Neural crest cell (in vitro differentiated cells): ENCODE measurements at regions not wholly inside any gene's neighbourhood (a gene's known extent, or its start where the extent isn't known, plus 50 kb on each side); places are given as distances from the start of the nearest gene placed in this dataset.

Source experiments
- DNase-seq: peaks from one replicate; pipeline ENCODE4 v3.0.0; 2021; ENCODE audit warnings: low read depth, mixed read lengths, low spot score
- H3K27ac Mint-ChIP-seq: one replicate; pipeline ENCODE4 v1.8.0; 2021; ENCODE audit warnings: mild to moderate bottlenecking, mixed read lengths; ENCODE audit not compliant: unreplicated experiment
- H3K27me3 Mint-ChIP-seq: 2 replicates; pipeline ENCODE4 v1.8.0; 2021; ENCODE audit warnings: low read depth, mild to moderate bottlenecking, mixed read lengths
- H3K36me3 Mint-ChIP-seq: 2 replicates; pipeline ENCODE4 v1.8.0; 2021; ENCODE audit warnings: low read depth, mild to moderate bottlenecking, mixed read lengths
- H3K4me1 Mint-ChIP-seq: 2 replicates; pipeline ENCODE4 v1.8.0; 2021; ENCODE audit warnings: mixed read lengths
- H3K4me3 Mint-ChIP-seq: one replicate; pipeline ENCODE4 v1.8.0; 2021; ENCODE audit warnings: mild to moderate bottlenecking, mixed read lengths
- H3K9me3 Mint-ChIP-seq: 2 replicates; pipeline ENCODE4 v1.8.0; 2021; ENCODE audit warnings: mixed read lengths
- TF ChIP-seq, protein P1 (sequence below): fragments of 200-600 bp; sonication (generic); conservative IDR thresholded peaks from 2 replicates; pipeline ENCODE4 v1.5.0; 2021; ENCODE audit warnings: antibody characterized with exemption, mild to moderate bottlenecking

DNA sequence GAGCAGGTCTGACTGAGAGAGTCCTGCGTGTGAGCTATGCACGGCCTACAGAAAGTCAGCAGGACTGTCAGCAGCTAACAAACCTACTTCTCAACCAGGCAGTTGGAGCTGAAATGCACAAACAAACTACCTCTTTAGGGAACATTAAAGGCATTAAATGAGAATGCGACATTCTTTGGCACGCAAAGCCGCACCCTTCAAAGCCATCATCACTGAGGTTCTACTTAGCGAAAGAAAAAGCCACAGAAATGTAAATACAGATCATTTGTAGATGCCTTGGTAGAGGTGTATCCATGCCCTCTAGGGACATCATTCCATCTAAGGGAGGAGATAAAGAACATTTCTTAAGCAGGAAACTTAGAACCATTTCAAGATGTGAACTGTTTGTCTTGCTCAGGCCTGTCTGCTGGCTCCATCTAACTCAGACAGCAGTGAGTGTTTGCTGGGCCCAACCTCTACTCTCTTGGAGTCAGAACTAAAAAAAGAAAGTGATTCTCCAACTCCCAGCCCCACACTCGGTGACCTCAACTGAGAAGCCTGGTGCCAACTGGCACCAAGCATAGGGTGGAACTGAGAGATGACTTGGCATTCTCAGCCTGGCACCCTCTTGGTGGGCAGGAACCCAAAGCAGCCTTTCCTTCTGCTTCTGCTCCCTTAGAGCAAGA is 63.5 kb upstream of the MBIP start:
- TF ChIP-seq, protein P1, sequence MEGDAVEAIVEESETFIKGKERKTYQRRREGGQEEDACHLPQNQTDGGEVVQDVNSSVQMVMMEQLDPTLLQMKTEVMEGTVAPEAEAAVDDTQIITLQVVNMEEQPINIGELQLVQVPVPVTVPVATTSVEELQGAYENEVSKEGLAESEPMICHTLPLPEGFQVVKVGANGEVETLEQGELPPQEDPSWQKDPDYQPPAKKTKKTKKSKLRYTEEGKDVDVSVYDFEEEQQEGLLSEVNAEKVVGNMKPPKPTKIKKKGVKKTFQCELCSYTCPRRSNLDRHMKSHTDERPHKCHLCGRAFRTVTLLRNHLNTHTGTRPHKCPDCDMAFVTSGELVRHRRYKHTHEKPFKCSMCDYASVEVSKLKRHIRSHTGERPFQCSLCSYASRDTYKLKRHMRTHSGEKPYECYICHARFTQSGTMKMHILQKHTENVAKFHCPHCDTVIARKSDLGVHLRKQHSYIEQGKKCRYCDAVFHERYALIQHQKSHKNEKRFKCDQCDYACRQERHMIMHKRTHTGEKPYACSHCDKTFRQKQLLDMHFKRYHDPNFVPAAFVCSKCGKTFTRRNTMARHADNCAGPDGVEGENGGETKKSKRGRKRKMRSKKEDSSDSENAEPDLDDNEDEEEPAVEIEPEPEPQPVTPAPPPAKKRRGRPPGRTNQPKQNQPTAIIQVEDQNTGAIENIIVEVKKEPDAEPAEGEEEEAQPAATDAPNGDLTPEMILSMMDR = no peak
- Mint-ChIP-seq H3K4me3 (no peak overlapping the region), H3K27ac (no peak overlapping the region)

DNA sequence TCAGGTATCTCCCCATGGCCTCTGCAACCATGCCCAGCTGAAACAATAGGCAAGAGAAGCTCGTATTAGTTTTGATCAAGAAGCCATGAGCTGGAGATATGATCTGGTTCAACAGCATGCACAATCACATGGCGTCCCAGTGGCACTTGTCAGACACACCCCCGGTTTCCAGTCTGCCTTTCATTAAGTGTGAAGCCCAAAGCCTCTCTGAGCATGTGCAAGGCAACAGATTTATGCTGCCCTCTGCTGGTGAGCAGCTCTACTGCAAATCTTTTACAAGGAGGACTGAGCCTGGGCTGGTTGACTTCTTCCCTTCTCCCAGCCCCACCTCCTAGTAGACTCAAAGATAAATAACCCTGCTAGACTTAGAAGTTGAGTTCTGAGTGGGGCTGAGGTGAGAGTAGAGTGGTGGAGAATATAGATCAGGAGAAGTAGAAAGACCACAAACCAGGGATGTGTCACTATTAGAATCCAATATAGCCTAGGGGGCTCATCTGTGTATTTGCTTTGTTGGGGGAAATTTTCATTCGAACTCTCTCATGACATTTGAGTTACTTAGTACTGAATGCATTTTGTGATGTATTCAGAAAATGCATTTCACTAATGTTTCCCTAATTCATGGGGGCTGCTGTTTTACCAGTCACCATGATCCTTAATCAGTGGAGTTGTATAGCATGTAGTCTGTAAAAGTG is 53.7 kb upstream of the MBIP start:
- Mint-ChIP-seq H3K4me3 (no peak overlapping the region), H3K27me3 (peaks cover 61% of the 10 kb centered on the region), H3K36me3 (no peaks in the 10 kb centered on the region), H3K27ac (no peak overlapping the region), H3K4me1 (no peaks in the 10 kb centered on the region), H3K9me3 (no peaks in the 10 kb centered on the region)
- TF ChIP-seq, protein P1 = peak; percentile 90
- DNase-seq = peak; percentile 83

More for the DNA sequence above, 63.5 kb upstream of the MBIP start:
- Mint-ChIP-seq H3K27me3 (peaks cover 27% of the 10 kb centered on the region), H3K4me1 (peaks cover 10% of the 10 kb centered on the region), H3K36me3 (no peaks in the 10 kb centered on the region), H3K9me3 (no peaks in the 10 kb centered on the region)
- DNase-seq = no peak
